Right renal cortex interstitium (tissue), 3 donors: ENCODE measurements at regions not wholly inside any gene's neighbourhood (a gene's known extent, or its start where the extent isn't known, plus 50 kb on each side); places are given as distances from the start of the nearest gene placed in this dataset.
"Not testable (repeated sequence)": the region's sequence is repeated elsewhere in the genome, so short reads cannot be mapped to it uniquely, and the experiment has no call there.

Experiments used
- DNase-seq, 3 donors: peaks; one replicate each; pipeline ENCODE4 v3.0.0-alpha.2; 2013; ENCODE audit warnings: low read depth in 3 of 3, low spot score in 2 of 3

- DNase-seq: no peak
Observed at GRCh38 chr6:99801805-99802204, 192.2 kb downstream of the MCHR2 start.

GRCh38 chr6:99802396-99803031 lies 191.5 kb downstream of the MCHR2 start:
- no peak for DNase-seq

GRCh38 chr6:99808992-99809391 lies 185.0 kb downstream of the MCHR2 start:
- DNase-seq: no peak

GRCh38 chr6:99810295-99810694 lies 183.7 kb downstream of the MCHR2 start:
- no peak for DNase-seq

GRCh38 chr6:99810942-99811620 lies 182.9 kb downstream of the MCHR2 start:
- no peak for DNase-seq

GRCh38 chr6:99811636-99812035 lies 182.4 kb downstream of the MCHR2 start:
- no peak for DNase-seq

- DNase-seq: no peak
Observed at GRCh38 chr6:99813565-99813964, 180.5 kb downstream of the MCHR2 start.

GRCh38 chr6:99814230-99814928 lies 179.6 kb downstream of the MCHR2 start:
- DNase-seq: no peak

- DNase-seq: no peak
Observed at GRCh38 chr6:99816795-99817194, 177.2 kb downstream of the MCHR2 start.

GRCh38 chr6:99818161-99818560 lies 175.9 kb downstream of the MCHR2 start:
- DNase-seq: no peak

- DNase-seq: no peak
Observed at GRCh38 chr6:99819853-99820252, 174.2 kb downstream of the MCHR2 start.

GRCh38 chr6:99821164-99821563 lies 172.9 kb downstream of the MCHR2 start:
- no peak for DNase-seq

GRCh38 chr6:99822741-99823512 lies 171.1 kb downstream of the MCHR2 start:
- peak in 2 of 3 donors; percentile 20 to 23 for DNase-seq

- DNase-seq: not testable (repeated sequence)
Observed at GRCh38 chr6:99823513-99824235, 170.3 kb downstream of the MCHR2 start.

- no peak for DNase-seq
Observed at GRCh38 chr6:99833034-99833433, 161.0 kb downstream of the MCHR2 start.

- no peak for DNase-seq
Observed at GRCh38 chr6:99836471-99836870, 157.6 kb downstream of the MCHR2 start.

GRCh38 chr6:99838607-99839006 lies 155.4 kb downstream of the MCHR2 start:
- no peak for DNase-seq

- DNase-seq: no peak
Observed at GRCh38 chr6:99841297-99841696, 152.7 kb downstream of the MCHR2 start.

GRCh38 chr6:99846006-99846405 lies 148.0 kb downstream of the MCHR2 start:
- DNase-seq: no peak

- DNase-seq: no peak
Observed at GRCh38 chr6:99850841-99851240, 143.2 kb downstream of the MCHR2 start.

GRCh38 chr6:99852031-99852430 lies 142.0 kb downstream of the MCHR2 start:
- no peak for DNase-seq
